Naive thymus-derived CD4-positive, alpha-beta T cell (primary cell): ENCODE measurements at regions not wholly inside any gene's neighbourhood (a gene's known extent, or its start where the extent isn't known, plus 50 kb on each side); places are given as distances from the start of the nearest gene placed in this dataset.
"Not testable (repeated sequence)": the region's sequence is repeated elsewhere in the genome, so short reads cannot be mapped to it uniquely, and the experiment has no call there.

ENCODE experiments used
- ATAC-seq: fragments of 150-1000 bp; cut with Tn5 transposase; 2 replicates; pipeline ENCODE4 v1.10.0; 2021; ENCODE audit warnings: mild to moderate bottlenecking, moderate library complexity
- CTCF ChIA-PET: fragments of 350-600 bp; sonication (Branson Sonifier 250); formaldehyde crosslinking; loops from one replicate; lab custom pipeline; 2021; ENCODE audit warnings: antibody characterized with exemption; lab: Charles Lee
- POLR2A ChIA-PET: fragments of 350-600 bp; sonication (Branson Sonifier 250); formaldehyde crosslinking; loops from one replicate; lab custom pipeline; 2021; ENCODE audit warnings: antibody characterized with exemption, inconsistent platforms; lab: Charles Lee
- DNase-seq, 9 donors: peaks; one replicate each; pipeline versions ENCODE4 v3.0.0 to v3.0.0-alpha.2; 2020 to 2022; ENCODE audit warnings: mixed read lengths in 1 of 9
- H3K27ac ChIP-seq: one replicate; pipeline ENCODE4 v1.7.0; 2013; ENCODE audit warnings: mild to moderate bottlenecking, low read depth, low read length, moderate library complexity
- H3K27me3 ChIP-seq, 2 donors: one replicate each; pipeline ENCODE4 v1.7.0; 2013; ENCODE audit warnings: low read length in 2 of 2, mild to moderate bottlenecking in 2 of 2, moderate library complexity in 2 of 2; ENCODE audit not compliant: control insufficient read depth in 2 of 2, insufficient read depth in 2 of 2
- H3K36me3 ChIP-seq, 3 experiments: 1 replicate in 2 of 3; 2 replicates in 1 of 3; pipeline ENCODE4 v1.7.0; 2013; ENCODE audit warnings: low read length in 3 of 3, mild to moderate bottlenecking in 3 of 3, moderate library complexity in 1 of 3; ENCODE audit not compliant: insufficient read depth in 3 of 3, control insufficient read depth in 2 of 3
- H3K4me1 ChIP-seq, 2 donors: one replicate each; pipeline ENCODE4 v1.7.0; 2013; ENCODE audit warnings: low read length in 2 of 2, mild to moderate bottlenecking in 2 of 2, moderate library complexity in 1 of 2; ENCODE audit not compliant: control insufficient read depth in 2 of 2, insufficient read depth in 2 of 2
- H3K4me3 ChIP-seq: 2 replicates; pipeline ENCODE4 v1.7.0; 2013; ENCODE audit warnings: mild to moderate bottlenecking, low read length
- H3K9me3 ChIP-seq, 3 experiments: 1 replicate in 2 of 3; 2 replicates in 1 of 3; pipeline ENCODE4 v1.7.0; 2013; ENCODE audit warnings: low read length in 3 of 3; ENCODE audit not compliant: control insufficient read depth in 2 of 3
- H3K27ac Mint-ChIP-seq, 9 donors: one replicate each; pipeline ENCODE4 v1.8.0; 2020 to 2022; ENCODE audit warnings: mixed read lengths in 9 of 9, mild to moderate bottlenecking in 8 of 9, moderate library complexity in 5 of 9, inconsistent platforms in 2 of 9
- H3K27me3 Mint-ChIP-seq, 5 donors: one replicate each; pipeline ENCODE4 v1.8.0; 2021 to 2022; ENCODE audit warnings: mixed read lengths in 5 of 5, mild to moderate bottlenecking in 1 of 5
- H3K36me3 Mint-ChIP-seq, 5 donors: one replicate each; pipeline ENCODE4 v1.8.0; 2020 to 2022; ENCODE audit warnings: mixed read lengths in 5 of 5, mild to moderate bottlenecking in 3 of 5, inconsistent platforms in 1 of 5
- H3K4me1 Mint-ChIP-seq, 7 donors: one replicate each; pipeline ENCODE4 v1.8.0; 2020 to 2022; ENCODE audit warnings: mixed read lengths in 7 of 7, mild to moderate bottlenecking in 3 of 7, inconsistent platforms in 1 of 7
- H3K4me3 Mint-ChIP-seq, 10 donors: one replicate each; pipeline ENCODE4 v1.8.0; 2020 to 2022; ENCODE audit warnings: mild to moderate bottlenecking in 10 of 10, mixed read lengths in 10 of 10, moderate library complexity in 6 of 10, inconsistent platforms in 2 of 10
- H3K9me3 Mint-ChIP-seq, 11 donors: one replicate each; pipeline ENCODE4 v1.8.0; 2020 to 2022; ENCODE audit warnings: mixed read lengths in 11 of 11, mild to moderate bottlenecking in 4 of 11, inconsistent platforms in 1 of 11, moderate library complexity in 1 of 11
- intact Hi-C, 2 donors: fragments of 100-400 bp; cut with micrococcal nuclease; formaldehyde crosslinking; loops; one replicate each; pipeline ENCODE4 v1.15.1; 2023

GRCh38 chr9:38489057-38489456 is 64.8 kb upstream of the IGFBPL1 start:
- H3K27me3 Mint-ChIP-seq: peaks cover 0 to 10% (median 6%) of the 10 kb centered on the region in 5 donors
- Histone ChIP-seq H3K27ac (no peak overlapping the region), H3K36me3 (no peaks in the 10 kb centered on the region), H3K27me3 (no peaks in the 10 kb centered on the region), H3K9me3 (no peaks in the 10 kb centered on the region), H3K4me3 (no peak overlapping the region), H3K4me1 (no peaks in the 10 kb centered on the region)
- no peak for ATAC-seq
- H3K36me3 Mint-ChIP-seq: peaks cover 0 to 5% (median 0%) of the 10 kb centered on the region in 5 donors
- intact Hi-C loops: no loop called here
- peaks cover 0 to 7% (median 5%) of the 10 kb centered on the region in 11 donors for H3K9me3 Mint-ChIP-seq
- ChIA-PET CTCF (no interaction called here), POLR2A (no interaction called here)
- H3K4me3 Mint-ChIP-seq: no peak overlapping the region
- DNase-seq: no peak
- H3K27ac Mint-ChIP-seq: no peak overlapping the region
- H3K4me1 Mint-ChIP-seq: no peaks in the 10 kb centered on the region

- H3K4me1 Mint-ChIP-seq: peaks cover 0 to 3% (median 0%) of the 10 kb centered on the region in 7 donors
- no peak for DNase-seq
- H3K27me3 Mint-ChIP-seq: peaks cover 4 to 14% (median 7%) of the 10 kb centered on the region in 5 donors
- POLR2A ChIA-PET: no interaction called here
- H3K27ac ChIP-seq: no peak overlapping the region
- H3K4me3 Mint-ChIP-seq: no peak overlapping the region
- peaks cover 0 to 5% (median 0%) of the 10 kb centered on the region in 5 donors for H3K36me3 Mint-ChIP-seq
- no peaks in the 10 kb centered on the region for H3K36me3 ChIP-seq
- H3K4me3 ChIP-seq: no peak overlapping the region
- peaks cover 0 to 7% (median 5%) of the 10 kb centered on the region in 11 donors for H3K9me3 Mint-ChIP-seq
- no peaks in the 10 kb centered on the region for H3K9me3 ChIP-seq
- intact Hi-C loops: no loop called here
- CTCF ChIA-PET: no interaction called here
- ATAC-seq: no peak
- H3K27ac Mint-ChIP-seq: no peak overlapping the region
- no peaks in the 10 kb centered on the region for H3K27me3 ChIP-seq
- H3K4me1 ChIP-seq: no peaks in the 10 kb centered on the region
Observed at GRCh38 chr9:38488156-38488698, 64.0 kb upstream of the IGFBPL1 start.

- H3K9me3 Mint-ChIP-seq, H3K4me3 ChIP-seq, H3K27ac Mint-ChIP-seq, H3K4me1 Mint-ChIP-seq, DNase-seq, H3K36me3 ChIP-seq, H3K27ac ChIP-seq, intact Hi-C loops, CTCF ChIA-PET, H3K4me3 Mint-ChIP-seq, H3K27me3 ChIP-seq, H3K36me3 Mint-ChIP-seq, ATAC-seq, H3K4me1 ChIP-seq, H3K9me3 ChIP-seq, POLR2A ChIA-PET: not testable (repeated sequence)
- H3K27me3 Mint-ChIP-seq: peaks cover 4 to 15% (median 7%) of the 10 kb centered on the region in 5 donors
Observed at GRCh38 chr9:38487418-38488155, 63.3 kb upstream of the IGFBPL1 start.

GRCh38 chr9:38486837-38487236 is 62.6 kb upstream of the IGFBPL1 start:
- Mint-ChIP-seq H3K36me3 (peaks cover 0 to 3% (median 0%) of the 10 kb centered on the region in 5 donors), H3K27ac (no peak overlapping the region), H3K4me3 (no peak overlapping the region), H3K9me3 (peaks cover 0 to 5% (median 3%) of the 10 kb centered on the region in 11 donors), H3K4me1 (peaks cover 0 to 5% (median 0%) of the 10 kb centered on the region in 7 donors), H3K27me3 (peaks cover 3 to 15% (median 7%) of the 10 kb centered on the region in 5 donors)
- no peaks in the 10 kb centered on the region for H3K4me1 ChIP-seq
- H3K27me3 ChIP-seq: no peaks in the 10 kb centered on the region
- ChIA-PET CTCF (no interaction called here), POLR2A (no interaction called here)
- ATAC-seq (no peak), DNase-seq (no peak)
- no peaks in the 10 kb centered on the region for H3K9me3 ChIP-seq
- H3K4me3 ChIP-seq: no peak overlapping the region
- H3K27ac ChIP-seq: no peak overlapping the region
- intact Hi-C loops: no loop called here
- H3K36me3 ChIP-seq: no peaks in the 10 kb centered on the region

- DNase-seq: no peak
- peaks cover 0 to 5% (median 0%) of the 10 kb centered on the region in 7 donors for H3K4me1 Mint-ChIP-seq
- ChIA-PET CTCF (no interaction called here), POLR2A (no interaction called here)
- H3K36me3 Mint-ChIP-seq: no peaks in the 10 kb centered on the region
- intact Hi-C loops: no loop called here
- no peaks in the 10 kb centered on the region for H3K36me3 ChIP-seq
- H3K9me3 Mint-ChIP-seq: no peaks in the 10 kb centered on the region
- peak overlapping the region in 1 of 10 donors; percentile 13 for H3K4me3 Mint-ChIP-seq
- no peak for ATAC-seq
- H3K4me3 ChIP-seq: no peak overlapping the region
- peaks cover 0 to 15% (median 7%) of the 10 kb centered on the region in 5 donors for H3K27me3 Mint-ChIP-seq
- H3K27ac Mint-ChIP-seq: no peak overlapping the region
- H3K9me3 ChIP-seq: no peaks in the 10 kb centered on the region
- no peak overlapping the region for H3K27ac ChIP-seq
- no peaks in the 10 kb centered on the region for H3K27me3 ChIP-seq
- H3K4me1 ChIP-seq: no peaks in the 10 kb centered on the region
Observed at GRCh38 chr9:38486056-38486615, 61.9 kb upstream of the IGFBPL1 start.

DNA sequence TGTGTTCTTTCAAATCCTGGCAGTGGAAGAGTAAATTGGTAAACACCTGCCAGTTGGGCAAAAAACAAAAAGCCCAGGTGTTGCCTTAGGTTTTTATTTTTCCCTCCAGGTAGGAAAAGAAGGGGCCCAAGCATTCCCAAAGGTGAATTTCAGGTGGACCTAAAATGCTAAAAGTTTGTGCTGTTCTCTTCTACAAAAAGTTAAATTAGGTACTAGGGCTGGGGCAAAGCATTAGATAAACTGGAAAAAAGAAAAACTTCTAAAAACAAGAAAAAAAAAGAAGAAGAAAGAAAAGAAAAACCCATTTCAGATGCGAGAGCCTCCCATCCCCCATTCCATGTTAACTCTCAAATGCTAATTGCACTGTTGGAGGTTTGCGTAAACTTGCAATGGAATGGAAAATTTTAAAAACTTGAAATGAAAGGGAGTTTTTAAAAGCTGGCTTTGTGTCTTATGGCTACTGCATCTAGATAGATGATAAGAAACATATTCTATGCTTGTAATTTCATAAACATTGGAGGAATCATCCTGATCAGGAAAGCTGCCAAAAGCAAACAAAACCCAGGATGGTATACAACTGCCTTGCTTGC is 59.9 kb upstream of the IGFBPL1 start:
- H3K27me3 ChIP-seq, H3K36me3 ChIP-seq, H3K27ac ChIP-seq, H3K9me3 ChIP-seq, DNase-seq, H3K4me3 Mint-ChIP-seq, H3K4me1 ChIP-seq, H3K9me3 Mint-ChIP-seq, H3K36me3 Mint-ChIP-seq, H3K4me3 ChIP-seq, H3K27ac Mint-ChIP-seq, H3K4me1 Mint-ChIP-seq, POLR2A ChIA-PET, intact Hi-C loops, CTCF ChIA-PET, ATAC-seq: not testable (repeated sequence)
- peaks cover 0 to 15% (median 7%) of the 10 kb centered on the region in 5 donors for H3K27me3 Mint-ChIP-seq
